DND-41 (cell line): ENCODE measurements at regions not wholly inside any gene's neighbourhood (a gene's known extent, or its start where the extent isn't known, plus 50 kb on each side); places are given as distances from the start of the nearest gene placed in this dataset.

ENCODE experiments used
- ATAC-seq: fragments of 200-7000 bp; cut with Tn5 transposase; 3 replicates; pipeline ENCODE4 v1.9.1; 2021; ENCODE audit warnings: low read depth; ENCODE audit not compliant: insufficient read depth
- DNase-seq: peaks from one replicate; pipeline ENCODE4 v3.0.0-alpha.2; 2020
- H2AFZ ChIP-seq: 2 replicates; pipeline ENCODE4 v1.6.0; 2012; ENCODE audit warnings: low read depth, low read length
- H3K27ac ChIP-seq: 2 replicates; pipeline ENCODE4 v1.5.1; 2012; ENCODE audit warnings: low read length, inconsistent platforms
- H3K27me3 ChIP-seq: fragments of 200-600 bp; sonication (generic); 2 replicates; pipeline ENCODE4 v1.6.0; 2012; ENCODE audit warnings: low read length, mild to moderate bottlenecking, inconsistent platforms; ENCODE audit not compliant: insufficient read depth, poor library complexity
- H3K36me3 ChIP-seq: 2 replicates; pipeline ENCODE4 v1.5.1; 2012; ENCODE audit warnings: low read length, inconsistent platforms; ENCODE audit not compliant: insufficient read depth
- H3K4me1 ChIP-seq: 2 replicates; pipeline ENCODE4 v1.5.1; 2012; ENCODE audit warnings: mild to moderate bottlenecking, low read length; ENCODE audit not compliant: insufficient read depth
- H3K4me2 ChIP-seq: 2 replicates; pipeline ENCODE4 v1.6.0; 2012; ENCODE audit warnings: mild to moderate bottlenecking, moderate library complexity, low read length, inconsistent platforms; ENCODE audit not compliant: insufficient read depth
- H3K4me3 ChIP-seq, 2 experiments: fragments of 200-600 bp in 1 of 2; shearing (Covaris generic) in 1 of 2; 2 replicates each; pipeline ENCODE4 v1.5.1; 2012 to 2016; ENCODE audit warnings: inconsistent platforms in 2 of 2, low read length in 2 of 2, mild to moderate bottlenecking in 2 of 2, low read depth in 1 of 2, moderate library complexity in 1 of 2
- H3K79me2 ChIP-seq: 2 replicates; pipeline ENCODE4 v1.6.0; 2012; ENCODE audit warnings: low read length, inconsistent platforms; ENCODE audit not compliant: insufficient read depth
- H3K9ac ChIP-seq: 2 replicates; pipeline ENCODE4 v1.6.0; 2012; ENCODE audit warnings: low read depth, mild to moderate bottlenecking, inconsistent platforms, low read length, moderate library complexity
- H3K9me3 ChIP-seq: 2 replicates; pipeline ENCODE4 v1.5.1; 2012; ENCODE audit warnings: low read length, moderate library complexity, mild to moderate bottlenecking, inconsistent platforms; ENCODE audit not compliant: insufficient read depth, severe bottlenecking
- H4K20me1 ChIP-seq: 2 replicates; pipeline ENCODE4 v1.6.0; 2012; ENCODE audit warnings: low read length; ENCODE audit not compliant: insufficient read depth
- CTCF ChIP-seq: IDR thresholded peaks from 2 replicates; pipeline ENCODE4 v1.5.1; 2012; ENCODE audit warnings: borderline replicate concordance, low read length, moderate library complexity, mild to moderate bottlenecking; ENCODE audit not compliant: poor library complexity, severe bottlenecking; ENCODE audit errors: extremely low read depth
- EZH2 ChIP-seq: IDR thresholded peaks from 3 replicates; pipeline ENCODE4 v1.6.1; 2012; ENCODE audit warnings: borderline replicate concordance, low read depth, mild to moderate bottlenecking, moderate library complexity, low read length, inconsistent platforms; ENCODE audit not compliant: severe bottlenecking

GRCh38 chr5:104915226-104915625 lies 1352.6 kb upstream of the NUDT12 start:
- H2AFZ ChIP-seq = no peak overlapping the region
- no peak overlapping the region for H3K4me2 ChIP-seq
- no peaks in the 10 kb centered on the region for H3K9me3 ChIP-seq
- H3K4me1 ChIP-seq = no peaks in the 10 kb centered on the region
- ATAC-seq (no peak), DNase-seq (no peak)
- H3K79me2 ChIP-seq = no peaks in the 10 kb centered on the region
- TF ChIP-seq CTCF (no peak), EZH2 (no peak)
- H3K9ac ChIP-seq = no peak overlapping the region
- no peaks in the 10 kb centered on the region for H4K20me1 ChIP-seq
- H3K36me3 ChIP-seq = no peaks in the 10 kb centered on the region
- H3K4me3 ChIP-seq = no peak overlapping the region
- no peak overlapping the region for H3K27ac ChIP-seq
- no peaks in the 10 kb centered on the region for H3K27me3 ChIP-seq

- no peak overlapping the region for H3K9ac ChIP-seq
- no peak for ATAC-seq
- H3K4me3 ChIP-seq = no peak overlapping the region
- no peaks in the 10 kb centered on the region for H3K4me1 ChIP-seq
- TF ChIP-seq CTCF (no peak), EZH2 (no peak)
- H3K27me3 ChIP-seq = no peaks in the 10 kb centered on the region
- H3K9me3 ChIP-seq = no peaks in the 10 kb centered on the region
- H3K79me2 ChIP-seq = no peaks in the 10 kb centered on the region
- H3K36me3 ChIP-seq = no peaks in the 10 kb centered on the region
- H3K27ac ChIP-seq = no peak overlapping the region
- no peaks in the 10 kb centered on the region for H4K20me1 ChIP-seq
- no peak overlapping the region for H3K4me2 ChIP-seq
- no peak for DNase-seq
- H2AFZ ChIP-seq = no peak overlapping the region
Observed at GRCh38 chr5:104914536-104915070, 1352.0 kb upstream of the NUDT12 start.

GRCh38 chr5:104913841-104914281 lies 1351.3 kb upstream of the NUDT12 start:
- H3K27ac ChIP-seq = no peak overlapping the region
- no peaks in the 10 kb centered on the region for H4K20me1 ChIP-seq
- no peak overlapping the region for H3K4me3 ChIP-seq
- H3K9ac ChIP-seq = no peak overlapping the region
- no peaks in the 10 kb centered on the region for H3K36me3 ChIP-seq
- no peaks in the 10 kb centered on the region for H3K4me1 ChIP-seq
- TF ChIP-seq CTCF = no peak
- no peaks in the 10 kb centered on the region for H3K27me3 ChIP-seq
- no peak for ATAC-seq
- H2AFZ ChIP-seq = no peak overlapping the region
- H3K9me3 ChIP-seq = no peaks in the 10 kb centered on the region
- DNase-seq = no peak
- no peaks in the 10 kb centered on the region for H3K79me2 ChIP-seq
- H3K4me2 ChIP-seq = no peak overlapping the region

- ATAC-seq (no peak), DNase-seq (no peak)
- Histone ChIP-seq H3K4me2 (no peak overlapping the region), H3K79me2 (no peaks in the 10 kb centered on the region), H3K9ac (no peak overlapping the region), H4K20me1 (no peaks in the 10 kb centered on the region), H2AFZ (no peak overlapping the region), H3K27ac (no peak overlapping the region), H3K36me3 (no peaks in the 10 kb centered on the region), H3K4me3 (no peak overlapping the region), H3K9me3 (no peaks in the 10 kb centered on the region), H3K27me3 (no peaks in the 10 kb centered on the region), H3K4me1 (no peaks in the 10 kb centered on the region)
- no peak for TF ChIP-seq EZH2
- no peak for TF ChIP-seq CTCF
Observed at GRCh38 chr5:104909803-104910202, 1347.2 kb upstream of the NUDT12 start.
